Keratinocyte (primary cell): ENCODE measurements at regions not wholly inside any gene's neighbourhood (a gene's known extent, or its start where the extent isn't known, plus 50 kb on each side); places are given as distances from the start of the nearest gene placed in this dataset.

Experiments
- DNase-seq: peaks from one replicate; pipeline ENCODE4 v3.0.0-alpha.2; 2011; ENCODE audit warnings: low read depth, missing footprints, low spot score
- FAIRE-seq: peaks from 2 replicates; lab custom pipeline; 2011; peaks lifted over from hg19 to GRCh38; lab: Jason Lieb, UNC
- H2AFZ ChIP-seq: 2 replicates; pipeline ENCODE4 v1.6.0; 2012; ENCODE audit warnings: low read length, control low read depth, inconsistent platforms; ENCODE audit not compliant: control insufficient read depth
- H3K27ac ChIP-seq: 2 replicates; pipeline ENCODE4 v1.5.1; 2011; ENCODE audit warnings: low read length; ENCODE audit not compliant: control insufficient read depth, insufficient read depth
- H3K27me3 ChIP-seq: 3 replicates; pipeline ENCODE4 v1.6.0; 2011; ENCODE audit warnings: low read length; ENCODE audit not compliant: control insufficient read depth, insufficient read depth; ENCODE audit errors: extremely low read depth
- H3K36me3 ChIP-seq, 2 experiments: 2 replicates in 1 of 2; 3 replicates in 1 of 2; pipeline ENCODE4 v1.5.1; 2011; ENCODE audit warnings: low read length in 2 of 2, mild to moderate bottlenecking in 1 of 2; ENCODE audit not compliant: control insufficient read depth in 2 of 2, insufficient read depth in 2 of 2; ENCODE audit errors: extremely low read depth in 1 of 2
- H3K4me1 ChIP-seq: 3 replicates; pipeline ENCODE4 v1.5.1; 2011; ENCODE audit warnings: low read length; ENCODE audit not compliant: control insufficient read depth, insufficient read depth; ENCODE audit errors: extremely low read depth
- H3K4me2 ChIP-seq: 3 replicates; pipeline ENCODE4 v1.6.0; 2011; ENCODE audit warnings: low read depth, low read length; ENCODE audit not compliant: control insufficient read depth, insufficient read depth; ENCODE audit errors: extremely low read depth
- H3K4me3 ChIP-seq, 3 experiments: fragments of 200-600 bp in 1 of 3; sonication (generic) in 1 of 3; 2 replicates in 2 of 3; 3 replicates in 1 of 3; pipeline ENCODE4 v1.5.1; 2011 to 2016; ENCODE audit warnings: low read length in 3 of 3, mild to moderate bottlenecking in 3 of 3, control low read depth in 2 of 3, inconsistent platforms in 1 of 3, low read depth in 1 of 3, mixed read lengths in 1 of 3, mixed run types in 1 of 3, moderate library complexity in 1 of 3; ENCODE audit not compliant: control insufficient read depth in 2 of 3, insufficient read depth in 2 of 3; ENCODE audit errors: extremely low read depth in 1 of 3
- H3K79me2 ChIP-seq: 2 replicates; pipeline ENCODE4 v1.6.0; 2012; ENCODE audit warnings: low read length; ENCODE audit not compliant: control insufficient read depth, insufficient read depth
- H3K9ac ChIP-seq: 3 replicates; pipeline ENCODE4 v1.6.0; 2011; ENCODE audit warnings: low read length; ENCODE audit not compliant: control insufficient read depth, insufficient read depth; ENCODE audit errors: extremely low read depth
- H3K9me1 ChIP-seq: 3 replicates; pipeline ENCODE4 v1.6.0; 2011; ENCODE audit warnings: low read length; ENCODE audit not compliant: control insufficient read depth, insufficient read depth; ENCODE audit errors: extremely low read depth
- H3K9me3 ChIP-seq: 2 replicates; pipeline ENCODE4 v1.5.1; 2012; ENCODE audit warnings: low read depth, low read length; ENCODE audit not compliant: control insufficient read depth
- H4K20me1 ChIP-seq: 3 replicates; pipeline ENCODE4 v1.6.0; 2011; ENCODE audit warnings: low read length; ENCODE audit not compliant: control insufficient read depth, insufficient read depth; ENCODE audit errors: extremely low read depth
- CTCF ChIP-seq, 3 experiments: IDR thresholded peaks in 1 of 3; conservative IDR thresholded peaks in 1 of 3; optimal IDR thresholded peaks in 1 of 3; 2 replicates in 2 of 3; 3 replicates in 1 of 3; pipeline versions ENCODE3 to v1.5.1; 2011; ENCODE audit warnings: low read length in 3 of 3, mild to moderate bottlenecking in 3 of 3, moderate library complexity in 2 of 3, control low read depth in 1 of 3, inconsistent platforms in 1 of 3; ENCODE audit not compliant: insufficient read depth in 2 of 3; ENCODE audit errors: extremely low read depth in 1 of 3
- EZH2 ChIP-seq: IDR thresholded peaks from one replicate; pipeline ENCODE4 v1.6.1; 2012; ENCODE audit warnings: inconsistent platforms, mild to moderate bottlenecking, low read length, moderate library complexity
- dilution Hi-C: fragments of 300-500 bp; cut with MboI; formaldehyde crosslinking; loops from one replicate; pipeline ENCODE4 v1.7.0; 2020; ENCODE audit warnings: low sequenced_read_pairs; ENCODE audit not compliant: extremely low pct_ligation_motif_present

GRCh38 chr9:3027210-3027609 lies 183.3 kb upstream of the PUM3 start:
- Histone ChIP-seq H3K4me3 (no peak overlapping the region), H3K79me2 (no peaks in the 10 kb centered on the region), H3K4me2 (no peak overlapping the region), H3K36me3 (no peaks in the 10 kb centered on the region), H3K27ac (no peak overlapping the region), H3K9ac (no peak overlapping the region), H3K9me1 (no peaks in the 10 kb centered on the region), H3K27me3 (no peaks in the 10 kb centered on the region), H4K20me1 (no peaks in the 10 kb centered on the region), H2AFZ (no peak overlapping the region), H3K9me3 (no peaks in the 10 kb centered on the region), H3K4me1 (peaks cover 4% of the 10 kb centered on the region)
- TF ChIP-seq EZH2, result no peak
- FAIRE-seq, result no peak
- dilution Hi-C loops, result no loop called here
- no peak for DNase-seq

- Histone ChIP-seq H3K4me1 (peaks cover 4% of the 10 kb centered on the region), H3K4me3 (no peak overlapping the region), H3K27ac (no peak overlapping the region), H3K79me2 (no peaks in the 10 kb centered on the region), H2AFZ (no peak overlapping the region), H3K27me3 (no peaks in the 10 kb centered on the region), H3K36me3 (no peaks in the 10 kb centered on the region), H3K9me1 (no peaks in the 10 kb centered on the region), H3K4me2 (no peak overlapping the region), H3K9me3 (no peaks in the 10 kb centered on the region), H3K9ac (no peak overlapping the region), H4K20me1 (no peaks in the 10 kb centered on the region)
- TF ChIP-seq EZH2 (no peak), CTCF (optimal IDR thresholded peaks at IDR 0.05 in 1 of 3, IDR thresholded peaks at IDR 0.05 in 1 of 3, conservative IDR thresholded peaks at IDR 0.05 in 1 of 3; ENCODE audit: extremely low read depth in 1 of 3, insufficient read depth in 2 of 3, low read length in 3 of 3) (no peak)
- DNase-seq (no peak), FAIRE-seq (no peak)
- dilution Hi-C loops, result no loop called here
Observed at GRCh38 chr9:3023449-3023848, 179.6 kb upstream of the PUM3 start.

GRCh38 chr9:3018691-3019230 lies 174.9 kb upstream of the PUM3 start:
- Histone ChIP-seq H2AFZ (no peak overlapping the region), H4K20me1 (no peaks in the 10 kb centered on the region), H3K4me1 (peaks cover 4% of the 10 kb centered on the region), H3K36me3 (no peaks in the 10 kb centered on the region), H3K9me1 (no peaks in the 10 kb centered on the region), H3K9ac (no peak overlapping the region), H3K27me3 (no peaks in the 10 kb centered on the region), H3K79me2 (no peaks in the 10 kb centered on the region), H3K4me3 (no peak overlapping the region), H3K4me2 (no peak overlapping the region), H3K9me3 (no peaks in the 10 kb centered on the region), H3K27ac (no peak overlapping the region)
- dilution Hi-C loops, result no loop called here
- DNase-seq, result no peak
- TF ChIP-seq CTCF (optimal IDR thresholded peaks at IDR 0.05 in 1 of 3, IDR thresholded peaks at IDR 0.05 in 1 of 3, conservative IDR thresholded peaks at IDR 0.05 in 1 of 3; ENCODE audit: extremely low read depth in 1 of 3, insufficient read depth in 2 of 3, low read length in 3 of 3) (no peak), EZH2 (no peak)
- FAIRE-seq, result no peak
